OCI-LY1 (cell line): ENCODE measurements at regions not wholly inside any gene's neighbourhood (a gene's known extent, or its start where the extent isn't known, plus 50 kb on each side); places are given as distances from the start of the nearest gene placed in this dataset.

Experiments
- H2AFZ ChIP-seq: fragments of 200-600 bp; sonication (generic), shearing (Covaris generic); 2 replicates; pipeline ENCODE4 v1.6.0; 2014; ENCODE audit warnings: antibody characterized with exemption, mild to moderate bottlenecking, low read length
- H3F3A ChIP-seq: fragments of 200-600 bp; sonication (generic), shearing (Covaris generic); 2 replicates; pipeline ENCODE4 v1.6.0; 2014; ENCODE audit warnings: mild to moderate bottlenecking, antibody characterized with exemption, low read length, moderate library complexity; ENCODE audit not compliant: insufficient read depth
- H3K27ac ChIP-seq: fragments of 200-600 bp; sonication (generic); 2 replicates; pipeline ENCODE4 v1.5.1; 2014; ENCODE audit warnings: low read length, mixed run types, mild to moderate bottlenecking, low read depth; ENCODE audit not compliant: poor library complexity, severe bottlenecking
- H3K27me3 ChIP-seq: fragments of 200-600 bp; sonication (generic); 2 replicates; pipeline ENCODE4 v1.6.0; 2014; ENCODE audit warnings: antibody characterized with exemption, mild to moderate bottlenecking, low read length, moderate library complexity; ENCODE audit not compliant: insufficient read depth
- H3K36me3 ChIP-seq: fragments of 200-600 bp; sonication (generic); 2 replicates; pipeline ENCODE4 v1.6.1; 2014; ENCODE audit warnings: mild to moderate bottlenecking, antibody characterized with exemption, low read length, moderate library complexity, mixed read lengths; ENCODE audit not compliant: insufficient read depth
- H3K4me1 ChIP-seq: fragments of 200-600 bp; sonication (generic); 2 replicates; pipeline ENCODE4 v1.5.1; 2014; ENCODE audit warnings: mild to moderate bottlenecking, low read length, moderate library complexity; ENCODE audit not compliant: insufficient read depth, severe bottlenecking
- H3K4me2 ChIP-seq: fragments of 200-600 bp; sonication (generic), shearing (Covaris generic); 2 replicates; pipeline ENCODE4 v1.6.1; 2014; ENCODE audit warnings: low read length
- H3K4me3 ChIP-seq: fragments of 200-600 bp; sonication (generic); 2 replicates; pipeline ENCODE4 v1.5.1; 2014; ENCODE audit warnings: low read length, low read depth, mild to moderate bottlenecking, mixed read lengths; ENCODE audit not compliant: poor library complexity, severe bottlenecking
- H3K79me2 ChIP-seq: fragments of 200-600 bp; shearing (Covaris generic); 2 replicates; pipeline ENCODE4 v1.6.1; 2016; ENCODE audit warnings: mixed run types, low read length, mixed read lengths; ENCODE audit not compliant: insufficient read depth
- H3K9ac ChIP-seq: fragments of 200-600 bp; sonication (generic), shearing (Covaris generic); 2 replicates; pipeline ENCODE4 v1.6.1; 2014; ENCODE audit warnings: mild to moderate bottlenecking, low read length, mixed read lengths
- H3K9me2 ChIP-seq: fragments of 200-600 bp; sonication (generic), shearing (Covaris generic); 2 replicates; pipeline ENCODE4 v1.6.1; 2014; ENCODE audit warnings: low read depth, mild to moderate bottlenecking, low read length, mixed read lengths
- H3K9me3 ChIP-seq: fragments of 200-600 bp; shearing (Covaris generic); 2 replicates; pipeline ENCODE4 v1.6.1; 2014; ENCODE audit warnings: low read length, mixed read lengths
- H4K20me1 ChIP-seq: fragments of 200-600 bp; sonication (generic), shearing (Covaris generic); 2 replicates; pipeline ENCODE4 v1.6.0; 2016; ENCODE audit warnings: mild to moderate bottlenecking, low read length; ENCODE audit not compliant: insufficient read depth
- CTCF ChIP-seq: fragments of 200-600 bp; sonication (generic), shearing (Covaris generic); IDR thresholded peaks from 2 replicates; pipeline ENCODE4 v1.5.1; 2017; ENCODE audit warnings: mild to moderate bottlenecking, antibody characterized with exemption, low read length, moderate library complexity, mixed read lengths
- EZH2 ChIP-seq: fragments of 200-600 bp; sonication (generic), shearing (Covaris generic); IDR thresholded peaks from 2 replicates; pipeline ENCODE4 v1.8.0; 2017; ENCODE audit warnings: borderline replicate concordance, mixed run types, mild to moderate bottlenecking, antibody characterized with exemption, low read length, moderate library complexity, mixed read lengths

GRCh38 chr19:29387586-29387985 lies 138.2 kb upstream of the VSTM2B start:
- Histone ChIP-seq H2AFZ (no peak overlapping the region), H3K9ac (no peak overlapping the region), H3K4me3 (no peak overlapping the region), H3K9me3 (peaks cover 3% of the 10 kb centered on the region; the same call in 1 of the 2 replicates), H3F3A (no peaks in the 10 kb centered on the region), H3K9me2 (no peaks in the 10 kb centered on the region), H3K79me2 (no peaks in the 10 kb centered on the region), H3K27ac (no peak overlapping the region), H3K4me1 (no peaks in the 10 kb centered on the region), H3K4me2 (no peak overlapping the region), H3K27me3 (no peaks in the 10 kb centered on the region), H4K20me1 (no peaks in the 10 kb centered on the region), H3K36me3 (no peaks in the 10 kb centered on the region)
- TF ChIP-seq EZH2 (no peak), CTCF (no peak)

- H3F3A ChIP-seq = no peaks in the 10 kb centered on the region
- TF ChIP-seq CTCF = no peak
- no peak for TF ChIP-seq EZH2
- H2AFZ ChIP-seq = no peak overlapping the region
- no peaks in the 10 kb centered on the region for H4K20me1 ChIP-seq
- H3K4me1 ChIP-seq = no peaks in the 10 kb centered on the region
- H3K79me2 ChIP-seq = no peaks in the 10 kb centered on the region
- no peak overlapping the region for H3K9ac ChIP-seq
- H3K4me2 ChIP-seq = no peak overlapping the region
- no peaks in the 10 kb centered on the region for H3K27me3 ChIP-seq
- H3K9me2 ChIP-seq = no peaks in the 10 kb centered on the region
- peaks cover 3% of the 10 kb centered on the region; the same call in 1 of the 2 replicates for H3K9me3 ChIP-seq
- no peak overlapping the region for H3K27ac ChIP-seq
- H3K36me3 ChIP-seq = no peaks in the 10 kb centered on the region
- H3K4me3 ChIP-seq = no peak overlapping the region
Measured at GRCh38 chr19:29389495-29389894, 136.3 kb upstream of the VSTM2B start.

- Histone ChIP-seq H2AFZ (no peak overlapping the region), H3K9ac (no peak overlapping the region), H3K27ac (no peak overlapping the region), H3K9me3 (peaks cover 3% of the 10 kb centered on the region; the same call in 1 of the 2 replicates), H4K20me1 (no peaks in the 10 kb centered on the region), H3K4me3 (no peak overlapping the region), H3K36me3 (no peaks in the 10 kb centered on the region), H3K27me3 (no peaks in the 10 kb centered on the region), H3K4me1 (no peaks in the 10 kb centered on the region), H3K79me2 (no peaks in the 10 kb centered on the region), H3K9me2 (no peaks in the 10 kb centered on the region), H3K4me2 (no peak overlapping the region), H3F3A (no peaks in the 10 kb centered on the region)
- no peak for TF ChIP-seq EZH2
- no peak for TF ChIP-seq CTCF
Measured at GRCh38 chr19:29390742-29391141, 135.1 kb upstream of the VSTM2B start.
